AG10803 (cell line): ENCODE measurements at regions not wholly inside any gene's neighbourhood (a gene's known extent, or its start where the extent isn't known, plus 50 kb on each side); places are given as distances from the start of the nearest gene placed in this dataset.
"Not testable (repeated sequence)": the region's sequence is repeated elsewhere in the genome, so short reads cannot be mapped to it uniquely, and the experiment has no call there.

Experiments
- DNase-seq: peaks from one replicate; pipeline ENCODE4 v3.0.0; 2010; ENCODE audit warnings: low read depth
- H3K4me3 ChIP-seq: 2 replicates; pipeline ENCODE4 v1.5.1; 2011; ENCODE audit warnings: mild to moderate bottlenecking, low read length, control low read depth
- TF ChIP-seq, protein P1 (sequence below): conservative IDR thresholded peaks from 2 replicates; pipeline ENCODE4 v1.5.1; 2011; ENCODE audit warnings: mild to moderate bottlenecking, low read length, control low read depth, inconsistent platforms

GRCh38 chr1:173330149-173330951 lies 123.2 kb upstream of the TNFSF4 start:
- peak; percentile 78 for DNase-seq

DNA sequence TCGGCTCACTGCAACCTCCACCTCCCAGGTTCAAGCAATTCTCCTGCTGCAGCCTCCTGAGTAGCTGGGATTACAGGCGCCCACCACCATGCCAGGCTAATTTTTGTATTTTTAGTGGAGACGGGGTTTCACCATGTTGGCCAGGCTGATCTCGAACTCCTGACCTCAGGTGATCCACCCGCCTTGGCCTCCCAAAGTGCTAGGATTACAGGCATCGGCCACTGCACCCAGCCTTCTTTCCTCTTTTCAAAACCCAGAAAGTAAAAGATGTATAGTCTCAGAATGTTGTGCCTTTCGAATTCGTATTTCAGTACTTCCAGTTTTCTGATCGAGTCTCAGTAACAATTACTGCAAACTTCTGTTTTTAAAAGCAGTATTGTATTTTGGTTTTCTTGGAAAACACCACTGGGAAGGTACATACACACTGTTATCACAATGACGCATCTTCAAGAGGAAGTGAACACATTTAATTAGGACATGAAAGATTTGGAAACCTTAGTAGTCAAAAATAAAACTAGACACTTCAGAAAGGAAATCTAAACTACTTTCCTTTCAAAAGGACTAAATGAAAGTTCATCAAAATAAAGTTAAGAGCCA lies 123.9 kb upstream of the TNFSF4 start:
- not testable (repeated sequence) for DNase-seq, H3K4me3 ChIP-seq

More at GRCh38 chr1:173330149-173330951, 123.2 kb upstream of the TNFSF4 start:
- TF ChIP-seq, protein P1, sequence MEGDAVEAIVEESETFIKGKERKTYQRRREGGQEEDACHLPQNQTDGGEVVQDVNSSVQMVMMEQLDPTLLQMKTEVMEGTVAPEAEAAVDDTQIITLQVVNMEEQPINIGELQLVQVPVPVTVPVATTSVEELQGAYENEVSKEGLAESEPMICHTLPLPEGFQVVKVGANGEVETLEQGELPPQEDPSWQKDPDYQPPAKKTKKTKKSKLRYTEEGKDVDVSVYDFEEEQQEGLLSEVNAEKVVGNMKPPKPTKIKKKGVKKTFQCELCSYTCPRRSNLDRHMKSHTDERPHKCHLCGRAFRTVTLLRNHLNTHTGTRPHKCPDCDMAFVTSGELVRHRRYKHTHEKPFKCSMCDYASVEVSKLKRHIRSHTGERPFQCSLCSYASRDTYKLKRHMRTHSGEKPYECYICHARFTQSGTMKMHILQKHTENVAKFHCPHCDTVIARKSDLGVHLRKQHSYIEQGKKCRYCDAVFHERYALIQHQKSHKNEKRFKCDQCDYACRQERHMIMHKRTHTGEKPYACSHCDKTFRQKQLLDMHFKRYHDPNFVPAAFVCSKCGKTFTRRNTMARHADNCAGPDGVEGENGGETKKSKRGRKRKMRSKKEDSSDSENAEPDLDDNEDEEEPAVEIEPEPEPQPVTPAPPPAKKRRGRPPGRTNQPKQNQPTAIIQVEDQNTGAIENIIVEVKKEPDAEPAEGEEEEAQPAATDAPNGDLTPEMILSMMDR = no peak
- H3K4me3 ChIP-seq = no peak overlapping the region

DNA sequence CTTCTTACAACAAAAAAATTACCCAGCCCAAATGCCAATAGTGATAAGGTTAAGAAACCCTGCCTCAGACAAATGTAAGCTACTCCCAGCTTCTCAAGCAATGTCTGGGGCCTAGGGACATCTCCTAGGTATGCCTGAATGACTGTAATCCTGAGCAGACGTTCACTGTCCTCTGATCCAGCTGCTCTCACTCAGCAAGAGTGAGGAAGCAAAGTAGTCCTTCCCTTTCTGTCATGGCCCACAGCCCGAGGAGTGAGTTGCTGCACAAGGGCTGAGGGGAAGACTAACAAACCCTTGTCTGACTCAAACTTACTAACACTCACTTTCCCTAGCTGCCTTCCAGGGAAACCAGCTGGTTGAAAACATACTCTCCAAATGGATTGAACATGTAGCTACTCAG lies 124.9 kb upstream of the TNFSF4 start:
- no peak overlapping the region for H3K4me3 ChIP-seq
- peak; percentile 74 for DNase-seq
- TF ChIP-seq, protein P1 = no peak

GRCh38 chr1:173333581-173333980 lies 126.5 kb upstream of the TNFSF4 start:
- TF ChIP-seq, protein P1 = no peak
- H3K4me3 ChIP-seq = no peak overlapping the region
- peak; percentile 41 for DNase-seq

DNA sequence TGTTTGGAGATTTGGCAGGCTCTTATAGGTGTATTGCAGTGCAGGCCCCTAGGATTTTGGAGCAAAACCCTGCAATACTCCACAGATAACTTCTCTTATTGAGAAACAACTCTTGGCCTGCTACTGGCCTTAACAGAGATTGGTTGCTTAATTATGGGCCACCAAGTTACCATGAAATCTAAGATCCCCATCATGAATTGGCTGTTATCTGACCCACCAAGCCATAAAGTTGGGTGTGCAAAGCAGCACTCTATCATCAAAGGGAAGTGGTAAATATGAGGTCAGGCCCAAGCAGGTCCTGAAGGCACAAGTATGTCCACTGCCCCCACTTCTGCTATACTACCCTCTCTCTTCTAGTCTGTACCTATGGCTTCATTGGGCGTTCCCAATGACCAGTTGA lies 130.0 kb upstream of the TNFSF4 start:
- no peak for DNase-seq
- TF ChIP-seq, protein P1 = no peak
- H3K4me3 ChIP-seq = no peak overlapping the region

GRCh38 chr1:173341307-173341706 lies 134.2 kb upstream of the TNFSF4 start:
- DNase-seq = peak; percentile 81
- TF ChIP-seq, protein P1 = no peak
- no peak overlapping the region for H3K4me3 ChIP-seq

DNA sequence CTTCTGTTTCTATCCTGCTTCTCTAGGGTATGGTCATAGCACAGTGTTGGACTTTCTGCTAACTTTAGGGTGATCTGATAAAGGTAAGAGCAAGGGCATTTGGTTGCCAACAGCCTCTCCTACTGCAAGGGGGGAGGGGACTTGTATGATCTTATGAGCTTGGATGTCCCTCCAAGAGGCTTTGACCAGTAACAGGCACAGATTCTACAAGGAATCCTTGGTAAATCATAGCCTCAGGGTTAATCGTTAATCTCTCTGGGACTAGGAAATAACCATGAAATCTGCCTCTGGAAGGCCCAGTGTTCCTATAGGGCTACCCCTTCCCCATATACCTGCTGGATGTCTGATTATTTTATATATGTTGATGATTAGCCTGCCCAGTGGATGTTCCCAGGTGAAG lies 134.8 kb upstream of the TNFSF4 start:
- no peak for DNase-seq
- TF ChIP-seq, protein P1 = no peak
- H3K4me3 ChIP-seq = no peak overlapping the region
